NCI-H82 treated with DMSO at 0.1 percent for 48 hours (cell line): ENCODE measurements at regions not wholly inside any gene's neighbourhood (a gene's known extent, or its start where the extent isn't known, plus 50 kb on each side); places are given as distances from the start of the nearest gene placed in this dataset.
"Not testable (repeated sequence)": the region's sequence is repeated elsewhere in the genome, so short reads cannot be mapped to it uniquely, and the experiment has no call there.

Source experiments
- DNase-seq: peaks from one replicate; lab custom pipeline; 2025; ENCODE audit not compliant: unreplicated experiment; lab: John Stamatoyannopoulos, UW

- DNase-seq = no peak
Observed at GRCh38 chr3:20563985-20564384, 378.0 kb upstream of the SGO1 start.

- DNase-seq = no peak
Observed at GRCh38 chr3:20563251-20563650, 377.2 kb upstream of the SGO1 start.

- peak; percentile 2 for DNase-seq
Observed at GRCh38 chr3:20561166-20561565, 375.2 kb upstream of the SGO1 start.

GRCh38 chr3:20560446-20560845 lies 374.4 kb upstream of the SGO1 start:
- DNase-seq = not testable (repeated sequence)

GRCh38 chr3:20558161-20558560 lies 372.2 kb upstream of the SGO1 start:
- DNase-seq = no peak

GRCh38 chr3:20556661-20557060 lies 370.7 kb upstream of the SGO1 start:
- DNase-seq = no peak

- no peak for DNase-seq
Observed at GRCh38 chr3:20552605-20553275, 366.7 kb upstream of the SGO1 start.

GRCh38 chr3:20547361-20548269 lies 361.6 kb upstream of the SGO1 start:
- DNase-seq = not testable (repeated sequence)

GRCh38 chr3:20546636-20547035 lies 360.6 kb upstream of the SGO1 start:
- no peak for DNase-seq

GRCh38 chr3:20543535-20544226 lies 357.7 kb upstream of the SGO1 start:
- no peak for DNase-seq

- DNase-seq = no peak
Observed at GRCh38 chr3:20540066-20540465, 354.1 kb upstream of the SGO1 start.

GRCh38 chr3:20539666-20540065 lies 353.7 kb upstream of the SGO1 start:
- DNase-seq = no peak

GRCh38 chr3:20537234-20537633 lies 351.2 kb upstream of the SGO1 start:
- no peak for DNase-seq

- no peak for DNase-seq
Observed at GRCh38 chr3:20529911-20530310, 343.9 kb upstream of the SGO1 start.

- DNase-seq = no peak
Observed at GRCh38 chr3:20528180-20528770, 342.3 kb upstream of the SGO1 start.

GRCh38 chr3:20527368-20527767 lies 341.4 kb upstream of the SGO1 start:
- no peak for DNase-seq

GRCh38 chr3:20524328-20524727 lies 338.3 kb upstream of the SGO1 start:
- no peak for DNase-seq

GRCh38 chr3:20523293-20523692 lies 337.3 kb upstream of the SGO1 start:
- no peak for DNase-seq

GRCh38 chr3:20517316-20517715 lies 331.3 kb upstream of the SGO1 start:
- not testable (repeated sequence) for DNase-seq

GRCh38 chr3:20516311-20516710 lies 330.3 kb upstream of the SGO1 start:
- DNase-seq = no peak

- DNase-seq = no peak
Observed at GRCh38 chr3:20515834-20516233, 329.8 kb upstream of the SGO1 start.
